ENCODE measurements at regions not wholly inside any gene's neighbourhood (a gene's known extent, or its start where the extent isn't known, plus 50 kb on each side); places are given as distances from the start of the nearest gene placed in this dataset.
"Not testable (repeated sequence)": the region's sequence is repeated elsewhere in the genome, so short reads cannot be mapped to it uniquely, and the experiment has no call there.

DNA sequence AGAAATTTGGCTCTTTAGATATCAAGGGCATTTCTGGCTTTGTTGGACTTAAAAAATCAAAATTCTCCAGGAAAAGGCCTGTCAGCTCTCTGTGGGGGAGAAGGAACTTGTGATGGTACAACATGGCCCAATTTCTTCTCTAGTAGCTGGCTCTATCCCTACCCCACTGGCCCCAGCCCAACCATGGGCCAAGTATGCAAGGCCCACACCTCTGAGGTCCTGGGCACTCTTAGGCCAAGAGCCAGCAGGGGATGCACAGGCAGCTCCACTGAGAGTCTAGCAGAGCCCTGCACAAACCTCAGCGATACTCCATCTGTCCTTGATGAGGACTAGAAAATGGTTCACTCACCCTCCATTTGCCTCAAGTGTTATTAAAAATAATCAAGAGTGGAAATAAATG is 261.2 kb downstream of the C7orf25 start:
- no peak for TF ChIP-seq POLR2A (IDR thresholded peaks at IDR 0.05)
- TF ChIP-seq, protein P1, sequence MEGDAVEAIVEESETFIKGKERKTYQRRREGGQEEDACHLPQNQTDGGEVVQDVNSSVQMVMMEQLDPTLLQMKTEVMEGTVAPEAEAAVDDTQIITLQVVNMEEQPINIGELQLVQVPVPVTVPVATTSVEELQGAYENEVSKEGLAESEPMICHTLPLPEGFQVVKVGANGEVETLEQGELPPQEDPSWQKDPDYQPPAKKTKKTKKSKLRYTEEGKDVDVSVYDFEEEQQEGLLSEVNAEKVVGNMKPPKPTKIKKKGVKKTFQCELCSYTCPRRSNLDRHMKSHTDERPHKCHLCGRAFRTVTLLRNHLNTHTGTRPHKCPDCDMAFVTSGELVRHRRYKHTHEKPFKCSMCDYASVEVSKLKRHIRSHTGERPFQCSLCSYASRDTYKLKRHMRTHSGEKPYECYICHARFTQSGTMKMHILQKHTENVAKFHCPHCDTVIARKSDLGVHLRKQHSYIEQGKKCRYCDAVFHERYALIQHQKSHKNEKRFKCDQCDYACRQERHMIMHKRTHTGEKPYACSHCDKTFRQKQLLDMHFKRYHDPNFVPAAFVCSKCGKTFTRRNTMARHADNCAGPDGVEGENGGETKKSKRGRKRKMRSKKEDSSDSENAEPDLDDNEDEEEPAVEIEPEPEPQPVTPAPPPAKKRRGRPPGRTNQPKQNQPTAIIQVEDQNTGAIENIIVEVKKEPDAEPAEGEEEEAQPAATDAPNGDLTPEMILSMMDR (IDR thresholded peaks at IDR 0.05), result no peak
- intact Hi-C loops (cut with DNase I; ENCODE audit: low total_unique reads), result no loop called here
- DNase-seq (ENCODE audit: low spot score in 2 of 2), result no peak
- no peak overlapping the region for H3K4me3 ChIP-seq (ENCODE audit: low read depth, poor library complexity, severe bottlenecking)
- 33 to 93% methylated on average over 1 of the region's 1 CpG for WGBS, 2 donors

DNA sequence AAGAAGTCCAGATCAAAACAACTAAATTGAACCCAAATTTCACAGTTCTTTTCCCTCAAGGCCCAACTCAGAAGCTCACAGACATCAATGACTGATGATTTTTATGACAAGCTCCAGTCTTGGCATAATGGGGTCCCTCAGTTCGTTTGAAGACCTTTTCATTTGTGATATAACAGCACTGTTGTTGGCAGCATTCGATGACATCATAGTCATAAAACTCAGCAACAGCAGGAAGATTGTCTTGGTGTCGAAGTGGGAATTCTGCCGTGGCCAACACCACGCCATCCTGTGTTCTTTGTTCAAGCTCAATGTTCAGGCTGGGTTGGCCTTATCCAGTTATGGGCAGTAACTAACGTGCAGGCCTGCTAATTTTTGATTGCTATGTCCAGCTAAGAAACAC is 261.7 kb downstream of the C7orf25 start:
- intact Hi-C loops (cut with DNase I; ENCODE audit: low total_unique reads), result no loop called here
- 83 to 85% methylated on average over 6 of the region's 6 CpGs for WGBS, 2 donors
- DNase-seq (ENCODE audit: low spot score in 2 of 2), result no peak
- no peak overlapping the region for H3K4me3 ChIP-seq (ENCODE audit: low read depth, poor library complexity, severe bottlenecking)
- TF ChIP-seq, protein P1 (IDR thresholded peaks at IDR 0.05), result no peak
- no peak for TF ChIP-seq POLR2A (IDR thresholded peaks at IDR 0.05)

DNA sequence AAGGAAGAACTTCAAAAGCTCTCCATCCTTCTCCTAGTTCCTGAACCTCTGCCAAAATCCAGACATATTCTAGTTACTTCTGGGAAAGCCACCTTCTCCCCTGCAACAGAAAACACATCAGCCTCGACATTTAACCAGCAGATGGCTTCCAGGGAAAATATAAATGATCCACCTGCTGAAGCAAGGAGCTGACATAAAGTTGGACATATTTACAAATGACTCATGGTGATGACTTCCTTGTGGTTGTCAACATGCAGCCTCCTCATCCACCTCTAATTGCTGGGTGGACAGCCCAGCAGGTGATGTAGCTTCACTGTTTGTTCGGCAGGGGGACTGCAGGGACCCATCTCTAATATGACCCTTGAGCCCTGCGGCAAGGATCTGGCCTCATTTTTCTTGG is 266.0 kb downstream of the C7orf25 start:
- WGBS, 2 donors, result 70 to 76% methylated on average over 3 of the region's 3 CpGs
- no peak overlapping the region for H3K4me3 ChIP-seq (ENCODE audit: low read depth, poor library complexity, severe bottlenecking)
- TF ChIP-seq, protein P1 (IDR thresholded peaks at IDR 0.05), result no peak
- TF ChIP-seq POLR2A (IDR thresholded peaks at IDR 0.05), result no peak
- no peak for DNase-seq (ENCODE audit: low spot score in 2 of 2)
- intact Hi-C loops (cut with DNase I; ENCODE audit: low total_unique reads), result no loop called here

DNA sequence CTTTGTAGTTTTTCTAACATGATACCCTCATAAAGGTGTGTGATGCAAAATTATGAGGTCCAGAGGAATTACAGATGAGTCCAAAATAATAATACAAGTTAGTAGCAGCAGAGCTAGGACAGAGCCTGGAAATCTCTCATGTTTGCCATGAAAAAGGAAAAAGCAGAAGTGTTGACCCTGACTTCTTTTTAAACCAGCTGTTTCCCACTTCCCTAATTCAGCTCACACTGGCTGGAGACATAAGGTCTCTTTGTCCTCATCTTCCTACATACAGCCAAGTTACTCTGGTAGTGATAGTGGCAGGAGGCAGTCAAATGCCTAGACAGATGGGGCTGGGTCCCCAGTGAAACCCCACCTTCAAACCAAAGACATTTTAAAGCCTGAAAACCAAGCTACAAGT is 269.2 kb downstream of the C7orf25 start:
- TF ChIP-seq, protein P1 (IDR thresholded peaks at IDR 0.05), result no peak
- no peak for TF ChIP-seq POLR2A (IDR thresholded peaks at IDR 0.05)
- intact Hi-C loops (cut with DNase I; ENCODE audit: low total_unique reads), result no loop called here
- H3K4me3 ChIP-seq (ENCODE audit: low read depth, poor library complexity, severe bottlenecking), result no peak overlapping the region
- no peak for DNase-seq (ENCODE audit: low spot score in 2 of 2)

DNA sequence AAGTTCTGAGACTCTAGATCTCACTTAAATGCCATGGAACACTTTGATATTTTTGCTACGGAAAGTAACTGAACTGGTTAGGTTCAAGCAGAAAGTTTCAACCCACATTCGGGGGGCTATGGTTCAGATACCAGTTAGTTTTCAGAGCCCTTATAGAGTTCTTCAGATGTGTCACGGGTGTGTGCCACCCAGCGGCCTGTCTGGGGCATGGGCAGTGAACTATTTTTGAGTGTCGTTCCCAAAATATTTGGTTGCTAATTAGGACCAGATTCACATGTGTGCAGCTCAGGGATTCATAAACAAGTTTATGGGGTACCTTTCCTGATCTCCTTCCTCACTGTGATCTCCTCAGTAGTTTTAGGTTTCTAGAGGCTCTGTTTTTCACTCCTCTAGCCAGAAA is 271.9 kb downstream of the C7orf25 start:
- no peak for DNase-seq (ENCODE audit: low spot score in 2 of 2)
- WGBS, 2 donors, result 70 to 77% methylated on average over 5 of the region's 5 CpGs
- TF ChIP-seq, protein P1 (IDR thresholded peaks at IDR 0.05), result no peak
- no peak for TF ChIP-seq POLR2A (IDR thresholded peaks at IDR 0.05)
- intact Hi-C loops (cut with DNase I; ENCODE audit: low total_unique reads), result no loop called here
- no peak overlapping the region for H3K4me3 ChIP-seq (ENCODE audit: low read depth, poor library complexity, severe bottlenecking)

DNA sequence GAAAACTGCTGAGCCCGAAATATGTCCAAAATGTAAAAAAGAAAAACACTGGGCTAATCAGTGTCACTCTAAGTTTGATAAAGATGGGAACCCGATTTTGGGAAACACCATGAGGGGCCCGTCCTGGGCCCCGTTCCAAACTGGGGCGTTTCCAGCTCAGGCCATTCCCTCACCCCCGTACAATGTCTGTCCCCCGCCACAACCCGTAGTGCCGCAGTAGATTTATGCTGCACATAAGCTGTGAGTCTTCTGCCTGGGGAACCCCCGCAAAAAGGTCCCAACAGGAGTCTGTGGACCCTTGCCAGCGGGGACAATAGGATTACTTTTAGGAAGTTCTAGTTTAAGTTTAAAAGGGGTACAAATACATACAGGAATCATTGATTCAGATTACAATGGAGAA is 275.5 kb downstream of the C7orf25 start:
- not testable (repeated sequence) for H3K4me3 ChIP-seq (ENCODE audit: low read depth, poor library complexity, severe bottlenecking); DNase-seq (ENCODE audit: low spot score in 2 of 2)
- WGBS, 2 donors, result 74 to 81% methylated on average over 11 of the region's 11 CpGs

More for the DNA sequence above, 275.5 kb downstream of the C7orf25 start:
- intact Hi-C loops (cut with DNase I; ENCODE audit: low total_unique reads), result not testable (repeated sequence)
